Activated CD8-positive, alpha-beta memory T cell treated with anti-CD3 and anti-CD28 coated beads for 36 hours (primary cell): ENCODE measurements at regions not wholly inside any gene's neighbourhood (a gene's known extent, or its start where the extent isn't known, plus 50 kb on each side); places are given as distances from the start of the nearest gene placed in this dataset.

ENCODE experiments used
- CTCF ChIA-PET: fragments of 350-600 bp; sonication (Branson Sonifier 250); formaldehyde crosslinking; loops from one replicate; lab custom pipeline; 2021; ENCODE audit warnings: antibody characterized with exemption; lab: Charles Lee
- POLR2A ChIA-PET: fragments of 350-600 bp; sonication (Branson Sonifier 250); formaldehyde crosslinking; loops from one replicate; lab custom pipeline; 2021; ENCODE audit warnings: antibody characterized with exemption; lab: Charles Lee

- POLR2A ChIA-PET = no interaction called here
Observed at GRCh38 chr11:92762121-92762540, 207.3 kb upstream of the MTNR1B start.

GRCh38 chr11:92763336-92763735 is 206.1 kb upstream of the MTNR1B start:
- POLR2A ChIA-PET = no interaction called here

More at GRCh38 chr11:92762121-92762540, 207.3 kb upstream of the MTNR1B start:
- CTCF ChIA-PET = no interaction called here

GRCh38 chr11:92764128-92764527 is 205.3 kb upstream of the MTNR1B start:
- CTCF ChIA-PET = no interaction called here

More at GRCh38 chr11:92763336-92763735, 206.1 kb upstream of the MTNR1B start:
- CTCF ChIA-PET = no interaction called here

GRCh38 chr11:92765082-92765840 is 204.2 kb upstream of the MTNR1B start:
- POLR2A ChIA-PET = no interaction called here
- CTCF ChIA-PET = no interaction called here

More at GRCh38 chr11:92764128-92764527, 205.3 kb upstream of the MTNR1B start:
- POLR2A ChIA-PET = no interaction called here

- CTCF ChIA-PET = no interaction called here
- POLR2A ChIA-PET = no interaction called here
Observed at GRCh38 chr11:92765965-92766371, 203.5 kb upstream of the MTNR1B start.

GRCh38 chr11:92766698-92767097 is 202.8 kb upstream of the MTNR1B start:
- CTCF ChIA-PET = no interaction called here
- POLR2A ChIA-PET = no interaction called here

- CTCF ChIA-PET = no interaction called here
- POLR2A ChIA-PET = no interaction called here
Observed at GRCh38 chr11:92767416-92767815, 202.0 kb upstream of the MTNR1B start.

- CTCF ChIA-PET = no interaction called here
- POLR2A ChIA-PET = no interaction called here
Observed at GRCh38 chr11:92768121-92768840, 201.2 kb upstream of the MTNR1B start.

GRCh38 chr11:92769112-92769511 is 200.3 kb upstream of the MTNR1B start:
- ChIA-PET POLR2A (no interaction called here), CTCF (no interaction called here)

- ChIA-PET POLR2A (no interaction called here), CTCF (no interaction called here)
Observed at GRCh38 chr11:92770419-92770818, 199.0 kb upstream of the MTNR1B start.

GRCh38 chr11:92770981-92771380 is 198.5 kb upstream of the MTNR1B start:
- ChIA-PET POLR2A (no interaction called here), CTCF (no interaction called here)

- POLR2A ChIA-PET = no interaction called here
Observed at GRCh38 chr11:92771701-92772100, 197.8 kb upstream of the MTNR1B start.

GRCh38 chr11:92775003-92775676 is 194.3 kb upstream of the MTNR1B start:
- POLR2A ChIA-PET = no interaction called here
- CTCF ChIA-PET = no interaction called here

More at GRCh38 chr11:92771701-92772100, 197.8 kb upstream of the MTNR1B start:
- CTCF ChIA-PET = no interaction called here

GRCh38 chr11:92776676-92777075 is 192.8 kb upstream of the MTNR1B start:
- CTCF ChIA-PET = no interaction called here
- POLR2A ChIA-PET = no interaction called here

GRCh38 chr11:92779746-92780145 is 189.7 kb upstream of the MTNR1B start:
- ChIA-PET POLR2A (no interaction called here), CTCF (no interaction called here)

GRCh38 chr11:92781151-92781550 is 188.3 kb upstream of the MTNR1B start:
- ChIA-PET POLR2A (no interaction called here), CTCF (no interaction called here)

- ChIA-PET POLR2A (no interaction called here), CTCF (no interaction called here)
Observed at GRCh38 chr11:92782806-92783205, 186.6 kb upstream of the MTNR1B start.

GRCh38 chr11:92784331-92784730 is 185.1 kb upstream of the MTNR1B start:
- ChIA-PET CTCF (no interaction called here), POLR2A (no interaction called here)

- ChIA-PET POLR2A (no interaction called here), CTCF (no interaction called here)
Observed at GRCh38 chr11:92787638-92788037, 181.8 kb upstream of the MTNR1B start.

- POLR2A ChIA-PET = no interaction called here
- CTCF ChIA-PET = no interaction called here
Observed at GRCh38 chr11:92789761-92790160, 179.7 kb upstream of the MTNR1B start.
